ENCODE measurements at regions not wholly inside any gene's neighbourhood (a gene's known extent, or its start where the extent isn't known, plus 50 kb on each side); places are given as distances from the start of the nearest gene placed in this dataset.

- DNase-seq (ENCODE audit: low read depth, low spot score) = no peak
- ChIA-PET CTCF (no interaction called here), POLR2A (no interaction called here)
- no peak for TF ChIP-seq CTCF (IDR thresholded peaks at IDR 0.05; ENCODE audit: insufficient read depth, low read length, missing control alignments)
- H3K4me3 ChIP-seq (ENCODE audit: low read depth, low read length) = no peak overlapping the region
These were observed 70.4 kb upstream of the ROBO2 start for GRCh38 chr3:76969471-76969870.

- no peak overlapping the region for H3K4me3 ChIP-seq (ENCODE audit: low read depth, low read length)
- no peak for TF ChIP-seq CTCF (IDR thresholded peaks at IDR 0.05; ENCODE audit: insufficient read depth, low read length, missing control alignments)
- POLR2A ChIA-PET = no interaction called here
- CTCF ChIA-PET = no interaction called here
- DNase-seq (ENCODE audit: low read depth, low spot score) = no peak
These were observed 69.8 kb upstream of the ROBO2 start for GRCh38 chr3:76969996-76970615.

- no peak for TF ChIP-seq CTCF (IDR thresholded peaks at IDR 0.05; ENCODE audit: insufficient read depth, low read length, missing control alignments)
- ChIA-PET POLR2A (no interaction called here), CTCF (no interaction called here)
- DNase-seq (ENCODE audit: low read depth, low spot score) = no peak
- no peak overlapping the region for H3K4me3 ChIP-seq (ENCODE audit: low read depth, low read length)
These were observed 67.1 kb upstream of the ROBO2 start for GRCh38 chr3:76972624-76973296.

GRCh38 chr3:76976996-76977395, 62.9 kb upstream of the ROBO2 start:
- TF ChIP-seq CTCF (IDR thresholded peaks at IDR 0.05; ENCODE audit: insufficient read depth, low read length, missing control alignments) = no peak
- no peak for DNase-seq (ENCODE audit: low read depth, low spot score)
- H3K4me3 ChIP-seq (ENCODE audit: low read depth, low read length) = no peak overlapping the region
- ChIA-PET POLR2A (no interaction called here), CTCF (no interaction called here)

- POLR2A ChIA-PET = no interaction called here
- CTCF ChIA-PET = no interaction called here
- no peak for DNase-seq (ENCODE audit: low read depth, low spot score)
- no peak for TF ChIP-seq CTCF (IDR thresholded peaks at IDR 0.05; ENCODE audit: insufficient read depth, low read length, missing control alignments)
- no peak overlapping the region for H3K4me3 ChIP-seq (ENCODE audit: low read depth, low read length)
These were observed 54.3 kb upstream of the ROBO2 start for GRCh38 chr3:76985645-76986044.

- no peak for DNase-seq (ENCODE audit: low read depth, low spot score)
- POLR2A ChIA-PET = no interaction called here
- H3K4me3 ChIP-seq (ENCODE audit: low read depth, low read length) = no peak overlapping the region
- CTCF ChIA-PET = no interaction called here
- TF ChIP-seq CTCF (IDR thresholded peaks at IDR 0.05; ENCODE audit: insufficient read depth, low read length, missing control alignments) = no peak
These were observed 52.9 kb upstream of the ROBO2 start for GRCh38 chr3:76986876-76987474.

Data from AG04449 (cell line).